Pancreas (tissue), 10 donors: ENCODE measurements at regions not wholly inside any gene's neighbourhood (a gene's known extent, or its start where the extent isn't known, plus 50 kb on each side); places are given as distances from the start of the nearest gene placed in this dataset.
"Not testable (repeated sequence)": the region's sequence is repeated elsewhere in the genome, so short reads cannot be mapped to it uniquely, and the experiment has no call there.

Source experiments
- ATAC-seq, 4 donors: fragments of 200-7000 bp; cut with Tn5 transposase; one replicate each; pipeline versions ENCODE4 v1.8.0 to v1.9.1; 2020; ENCODE audit warnings: mild to moderate bottlenecking in 4 of 4, moderate library complexity in 4 of 4
- DNase-seq, 6 donors: peaks; one replicate each; pipeline ENCODE4 v3.0.0-alpha.2; 2020
- FAIRE-seq: peaks from 2 replicates; lab custom pipeline; 2012; peaks lifted over from hg19 to GRCh38; lab: Jason Lieb, UNC
- H3K27ac ChIP-seq, 4 donors: fragments of 200-600 bp; sonication (generic); 1 replicate in 3 of 4; 2 replicates in 1 of 4; pipeline versions ENCODE4 v1.5.0 to v1.8.0; 2020
- H3K27me3 ChIP-seq, 4 donors: fragments of 200-600 bp; one replicate each; pipeline ENCODE4 v1.8.0; 2021
- H3K36me3 ChIP-seq, 3 donors: fragments of 200-600 bp; sonication (generic) in 1 of 3; one replicate each; pipeline versions ENCODE4 v1.5.0 to v1.8.0; 2020 to 2021
- H3K4me1 ChIP-seq, 3 donors: fragments of 200-600 bp; one replicate each; pipeline ENCODE4 v1.8.0; 2021
- H3K4me3 ChIP-seq, 4 donors: fragments of 200-600 bp; sonication (generic) in 2 of 4; one replicate each; pipeline versions ENCODE4 v1.5.0 to v1.8.0; 2020 to 2021
- H3K9me3 ChIP-seq, 4 donors: fragments of 200-600 bp; one replicate each; pipeline ENCODE4 v1.8.0; 2021
- WGBS, 2 donors: extraction: QIAGEN DNeasy Blood & Tissue Kit; methylation state at CpG; one replicate each; pipeline ENCODE4 v1.1.7; 2013; 5-methylcytosine and 5-hydroxymethylcytosine counted together
- intact Hi-C, 3 donors: fragments of 100-400 bp; cut with DNase I; formaldehyde crosslinking; loops; one replicate each; pipeline versions ENCODE4 v1.11.1 to v1.14.2; 2022
- TF ChIP-seq, protein P1 (sequence below), 4 donors: fragments of 200-600 bp; sonication (generic) in 3 of 4; IDR thresholded peaks; one replicate each; pipeline versions ENCODE4 v1.5.0 to v1.8.0; 2021; ENCODE audit warnings: antibody characterized with exemption in 4 of 4
- donor health status: healthy with polysubstance abuse.
- donor health status: DM: no; HTN: no; CAD: no; lungs with moderate emphysema.
- donor health status: DM: no; HTN: no; CAD: no.
- donor health status: control.
- donor health status: control.
- donor health status: Bipolar disorder and iron deficiency.
- donor health status: DM: yes; HTN: yes; CAD: no.
- donor health status: DM: no; HTN: no; CAD: no.
- donor health status: DM: no; HTN: no; CAD: no.
- donor health status: DM: yes; HTN: yes; CAD: no.

DNA sequence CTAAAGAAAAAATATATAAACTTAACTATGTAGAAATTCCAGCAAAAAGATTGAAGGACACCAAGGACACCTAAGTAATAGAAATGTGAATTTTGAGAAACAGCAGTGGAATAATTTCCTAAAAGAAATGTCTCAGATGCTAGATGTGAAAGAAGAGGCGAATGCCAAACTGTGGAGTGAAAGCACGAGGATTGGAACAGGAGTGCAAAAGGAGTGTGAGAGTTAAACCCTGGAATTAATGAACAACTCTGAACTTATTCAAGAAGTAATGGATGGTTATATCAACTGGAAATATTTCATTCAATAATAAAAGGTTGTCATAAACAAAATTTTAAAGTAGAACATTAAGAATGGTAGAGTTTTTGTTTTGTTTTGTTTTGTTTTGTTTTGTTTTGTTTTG is 78.5 kb upstream of the SGIP1 start:
- no peak for ATAC-seq
- no peak for FAIRE-seq
- no peak overlapping the region for H3K4me3 ChIP-seq
- H3K27ac ChIP-seq = no peak overlapping the region
- H3K36me3 ChIP-seq = no peaks in the 10 kb centered on the region
- H3K4me1 ChIP-seq = no peaks in the 10 kb centered on the region
- no peaks in the 10 kb centered on the region for H3K27me3 ChIP-seq
- TF ChIP-seq, protein P1, sequence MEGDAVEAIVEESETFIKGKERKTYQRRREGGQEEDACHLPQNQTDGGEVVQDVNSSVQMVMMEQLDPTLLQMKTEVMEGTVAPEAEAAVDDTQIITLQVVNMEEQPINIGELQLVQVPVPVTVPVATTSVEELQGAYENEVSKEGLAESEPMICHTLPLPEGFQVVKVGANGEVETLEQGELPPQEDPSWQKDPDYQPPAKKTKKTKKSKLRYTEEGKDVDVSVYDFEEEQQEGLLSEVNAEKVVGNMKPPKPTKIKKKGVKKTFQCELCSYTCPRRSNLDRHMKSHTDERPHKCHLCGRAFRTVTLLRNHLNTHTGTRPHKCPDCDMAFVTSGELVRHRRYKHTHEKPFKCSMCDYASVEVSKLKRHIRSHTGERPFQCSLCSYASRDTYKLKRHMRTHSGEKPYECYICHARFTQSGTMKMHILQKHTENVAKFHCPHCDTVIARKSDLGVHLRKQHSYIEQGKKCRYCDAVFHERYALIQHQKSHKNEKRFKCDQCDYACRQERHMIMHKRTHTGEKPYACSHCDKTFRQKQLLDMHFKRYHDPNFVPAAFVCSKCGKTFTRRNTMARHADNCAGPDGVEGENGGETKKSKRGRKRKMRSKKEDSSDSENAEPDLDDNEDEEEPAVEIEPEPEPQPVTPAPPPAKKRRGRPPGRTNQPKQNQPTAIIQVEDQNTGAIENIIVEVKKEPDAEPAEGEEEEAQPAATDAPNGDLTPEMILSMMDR (IDR thresholded peaks at IDR 0.05) = no peak
- 66 to 73% methylated on average over 2 of the region's 2 CpGs for WGBS, 2 donors
- intact Hi-C loops = loop anchor here (10.0 kb wide), 3 partner anchors 211 to 501 kb away; no protein-coding TSS in a partner anchor
- H3K9me3 ChIP-seq = no peaks in the 10 kb centered on the region
- no peak for DNase-seq

DNA sequence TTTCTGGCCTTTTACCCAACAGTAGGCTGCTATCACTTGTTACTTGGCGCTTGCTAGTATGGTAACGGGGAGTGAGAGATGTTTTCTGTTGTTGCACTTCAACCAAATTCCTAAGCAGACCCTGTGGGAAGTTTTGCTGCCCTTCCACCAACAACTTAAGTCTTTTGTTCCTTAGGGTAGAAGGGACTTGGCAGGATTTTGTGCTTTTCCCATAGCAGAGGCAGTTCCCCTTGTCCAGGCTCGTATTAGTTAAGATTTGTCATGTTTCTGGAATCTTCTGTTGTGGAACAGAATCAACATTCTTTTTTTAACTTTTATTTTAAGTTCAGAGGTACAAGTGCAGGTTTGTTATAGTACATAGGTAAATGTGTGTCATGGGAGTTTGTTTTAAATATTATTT is 73.2 kb upstream of the SGIP1 start:
- no peaks in the 10 kb centered on the region for H3K27me3 ChIP-seq
- FAIRE-seq = no peak
- no peak for DNase-seq
- TF ChIP-seq, protein P1 (IDR thresholded peaks at IDR 0.05) = no peak
- ATAC-seq = no peak
- no peak overlapping the region for H3K4me3 ChIP-seq
- no peaks in the 10 kb centered on the region for H3K36me3 ChIP-seq
- no peak overlapping the region for H3K27ac ChIP-seq
- H3K4me1 ChIP-seq = no peaks in the 10 kb centered on the region
- no peaks in the 10 kb centered on the region for H3K9me3 ChIP-seq
- 63 to 72% methylated on average over 3 of the region's 3 CpGs for WGBS, 2 donors
- intact Hi-C loops = no loop called here

DNA sequence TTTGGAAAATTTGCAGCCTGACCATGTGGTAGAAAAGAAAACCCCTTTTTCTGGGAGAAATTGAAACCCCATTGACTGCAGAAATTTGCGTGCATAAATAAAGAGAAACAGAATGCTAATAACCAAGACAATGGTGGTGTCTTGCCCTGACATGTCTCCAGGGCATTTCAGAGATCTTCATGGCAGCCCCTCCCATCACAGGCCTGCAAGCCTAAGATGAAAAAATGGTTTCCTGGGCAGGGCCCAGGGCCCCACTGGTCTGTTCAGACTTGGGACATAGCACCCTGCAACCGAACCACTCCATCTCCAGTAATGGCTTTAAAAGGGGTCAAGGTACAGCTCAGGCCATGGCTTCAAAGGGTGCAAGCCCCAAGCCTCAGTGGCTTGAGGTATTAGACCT is 71.6 kb upstream of the SGIP1 start:
- Histone ChIP-seq H3K36me3 (no peaks in the 10 kb centered on the region), H3K9me3 (no peaks in the 10 kb centered on the region), H3K27ac (no peak overlapping the region), H3K4me3 (no peak overlapping the region), H3K4me1 (no peaks in the 10 kb centered on the region), H3K27me3 (no peaks in the 10 kb centered on the region)
- DNase-seq (no peak), ATAC-seq (no peak), FAIRE-seq (no peak)
- 79 to 82% methylated on average over 2 of the region's 2 CpGs for WGBS, 2 donors
- intact Hi-C loops = no loop called here
- TF ChIP-seq, protein P1 (IDR thresholded peaks at IDR 0.05) = no peak

DNA sequence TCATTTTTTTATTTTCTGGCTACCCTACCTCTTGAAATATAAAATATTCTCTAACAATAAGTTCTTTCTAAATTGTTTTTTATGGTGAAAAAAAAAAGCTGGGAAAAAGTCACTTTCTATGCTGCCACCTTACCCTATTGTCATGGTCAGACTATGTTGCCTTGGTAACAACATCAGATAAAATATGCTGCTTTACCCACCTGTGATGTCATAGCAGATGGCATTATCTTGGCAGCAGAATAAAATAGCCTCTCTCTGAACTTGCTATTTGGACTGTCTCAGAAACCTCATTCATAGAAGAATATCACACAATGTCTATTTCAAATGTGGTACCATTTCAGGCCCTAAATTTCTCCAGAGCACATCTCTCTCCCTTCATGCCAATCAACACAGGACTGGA is 69.6 kb upstream of the SGIP1 start:
- no peak for DNase-seq
- H3K4me1 ChIP-seq = no peaks in the 10 kb centered on the region
- FAIRE-seq = no peak
- no peaks in the 10 kb centered on the region for H3K27me3 ChIP-seq
- no peaks in the 10 kb centered on the region for H3K9me3 ChIP-seq
- no peaks in the 10 kb centered on the region for H3K36me3 ChIP-seq
- ATAC-seq = no peak
- H3K27ac ChIP-seq = no peak overlapping the region
- intact Hi-C loops = no loop called here
- TF ChIP-seq, protein P1 (IDR thresholded peaks at IDR 0.05) = no peak
- H3K4me3 ChIP-seq = no peak overlapping the region

DNA sequence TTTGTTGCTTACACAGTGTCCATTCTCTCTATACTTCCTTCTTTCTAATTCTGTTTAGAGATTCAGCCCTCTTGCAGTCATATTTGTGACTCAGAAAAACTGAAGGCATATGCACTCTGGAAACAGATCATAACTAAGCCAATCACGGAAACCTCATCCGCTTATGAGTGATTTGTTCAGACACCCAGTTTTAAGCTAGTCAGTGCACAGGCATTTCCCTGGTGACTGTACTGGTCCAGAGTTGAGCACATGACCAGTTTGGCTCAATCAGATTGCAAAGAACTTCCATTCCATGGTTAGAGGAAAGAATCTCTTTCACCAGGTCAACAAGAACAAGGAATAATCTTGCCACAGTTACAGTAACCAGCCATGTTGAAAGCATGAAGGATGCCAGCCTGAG is 69.2 kb upstream of the SGIP1 start:
- Histone ChIP-seq H3K27ac (no peak overlapping the region), H3K27me3 (no peaks in the 10 kb centered on the region), H3K36me3 (no peaks in the 10 kb centered on the region), H3K4me1 (no peaks in the 10 kb centered on the region), H3K9me3 (no peaks in the 10 kb centered on the region), H3K4me3 (no peak overlapping the region)
- FAIRE-seq (no peak), ATAC-seq (no peak), DNase-seq (no peak)
- intact Hi-C loops = no loop called here
- WGBS, 2 donors = 45 to 91% methylated on average over 2 of the region's 2 CpGs
- TF ChIP-seq, protein P1 (IDR thresholded peaks at IDR 0.05) = no peak

DNA sequence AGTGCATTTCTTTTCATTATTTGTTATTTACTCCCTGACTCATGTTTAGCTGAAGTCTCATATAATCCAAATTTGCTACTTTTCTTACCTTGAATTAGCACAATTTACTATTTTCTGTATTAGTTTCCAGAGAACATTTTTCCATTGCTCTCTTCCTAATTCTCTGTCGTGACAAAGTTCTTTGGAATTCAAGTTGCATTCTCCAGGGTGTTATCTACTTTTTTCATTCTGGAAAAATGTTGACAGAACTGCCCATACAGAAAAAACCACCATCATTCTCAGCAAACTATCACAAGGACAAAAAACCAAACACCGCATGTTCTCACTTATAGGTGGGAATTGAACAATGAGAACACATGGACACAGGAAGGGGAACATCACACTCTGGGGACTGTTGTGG is 67.3 kb upstream of the SGIP1 start:
- WGBS, 2 donors = 53 to 60% methylated on average over 2 of the region's 2 CpGs
- H3K27ac ChIP-seq, FAIRE-seq, intact Hi-C loops, H3K36me3 ChIP-seq, DNase-seq, H3K9me3 ChIP-seq, H3K27me3 ChIP-seq, ATAC-seq, H3K4me3 ChIP-seq, H3K4me1 ChIP-seq: not testable (repeated sequence)
